GM10248 (cell line): ENCODE measurements at regions not wholly inside any gene's neighbourhood (a gene's known extent, or its start where the extent isn't known, plus 50 kb on each side); places are given as distances from the start of the nearest gene placed in this dataset.

ENCODE experiments used
- CTCF ChIA-PET: fragments of 300-600 bp; sonication (Branson Sonifier 250); formaldehyde crosslinking; extraction: SDS; loops from one replicate; lab custom pipeline; 2021; ENCODE audit warnings: antibody characterized with exemption; lab: Yijun Ruan, JAX
- POLR2A ChIA-PET: fragments of 350-650 bp; sonication (Branson Sonifier 250); formaldehyde crosslinking; extraction: SDS; loops from one replicate; lab custom pipeline; 2020; ENCODE audit warnings: antibody characterized with exemption; lab: Yijun Ruan, JAX
- DNase-seq: peaks from one replicate; pipeline ENCODE4 v3.0.0; 2012; ENCODE audit errors: extremely low spot score
- TF ChIP-seq, protein P1 (sequence below): IDR thresholded peaks from 2 replicates; pipeline ENCODE4 v1.5.1; 2012; ENCODE audit warnings: mild to moderate bottlenecking, low read depth; ENCODE audit errors: extremely low read depth, missing control alignments, control extremely low read depth

- TF ChIP-seq, protein P1, sequence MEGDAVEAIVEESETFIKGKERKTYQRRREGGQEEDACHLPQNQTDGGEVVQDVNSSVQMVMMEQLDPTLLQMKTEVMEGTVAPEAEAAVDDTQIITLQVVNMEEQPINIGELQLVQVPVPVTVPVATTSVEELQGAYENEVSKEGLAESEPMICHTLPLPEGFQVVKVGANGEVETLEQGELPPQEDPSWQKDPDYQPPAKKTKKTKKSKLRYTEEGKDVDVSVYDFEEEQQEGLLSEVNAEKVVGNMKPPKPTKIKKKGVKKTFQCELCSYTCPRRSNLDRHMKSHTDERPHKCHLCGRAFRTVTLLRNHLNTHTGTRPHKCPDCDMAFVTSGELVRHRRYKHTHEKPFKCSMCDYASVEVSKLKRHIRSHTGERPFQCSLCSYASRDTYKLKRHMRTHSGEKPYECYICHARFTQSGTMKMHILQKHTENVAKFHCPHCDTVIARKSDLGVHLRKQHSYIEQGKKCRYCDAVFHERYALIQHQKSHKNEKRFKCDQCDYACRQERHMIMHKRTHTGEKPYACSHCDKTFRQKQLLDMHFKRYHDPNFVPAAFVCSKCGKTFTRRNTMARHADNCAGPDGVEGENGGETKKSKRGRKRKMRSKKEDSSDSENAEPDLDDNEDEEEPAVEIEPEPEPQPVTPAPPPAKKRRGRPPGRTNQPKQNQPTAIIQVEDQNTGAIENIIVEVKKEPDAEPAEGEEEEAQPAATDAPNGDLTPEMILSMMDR = no peak
- POLR2A ChIA-PET = no interaction called here
- CTCF ChIA-PET = no interaction called here
- DNase-seq = no peak
These were observed 315.6 kb upstream of the SPRY2 start for GRCh38 chr13:80656512-80656904.

GRCh38 chr13:80655778-80656511 is 315.0 kb upstream of the SPRY2 start:
- ChIA-PET POLR2A (no interaction called here), CTCF (no interaction called here)
- TF ChIP-seq, protein P1 = no peak
- no peak for DNase-seq

DNA sequence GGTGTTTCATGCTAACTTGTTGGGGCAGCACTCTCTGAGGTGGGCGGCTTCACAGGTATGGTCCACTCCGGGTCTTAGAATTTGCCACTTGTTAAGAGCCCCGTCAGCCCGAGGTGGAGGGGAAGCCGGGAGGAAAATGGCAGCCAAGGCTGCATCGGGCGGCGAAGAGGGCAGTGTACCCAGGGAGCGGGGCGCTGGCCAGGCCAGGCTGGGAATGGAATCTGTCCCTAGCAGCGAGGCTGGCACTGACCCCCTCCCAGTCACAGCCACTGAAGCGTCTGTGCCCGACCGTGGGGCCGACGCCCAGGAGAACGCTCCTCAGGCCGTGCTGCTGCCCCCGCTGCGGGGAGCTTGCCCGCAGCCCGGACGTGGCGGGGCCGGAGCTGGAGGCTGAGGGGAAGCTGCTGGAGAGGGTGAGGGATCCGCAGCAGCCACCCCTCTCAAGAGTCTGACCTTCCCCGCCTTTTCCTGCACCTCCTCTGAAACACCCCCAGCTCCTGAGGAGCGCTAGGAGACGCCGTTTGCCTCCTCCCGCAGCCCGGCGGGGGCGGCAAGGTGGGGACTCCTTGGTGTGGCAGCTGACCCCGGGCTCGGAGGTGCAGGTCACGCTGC is 313.8 kb upstream of the SPRY2 start:
- CTCF ChIA-PET = no interaction called here
- TF ChIP-seq, protein P1 = no peak
- DNase-seq = no peak
- POLR2A ChIA-PET = no interaction called here

DNA sequence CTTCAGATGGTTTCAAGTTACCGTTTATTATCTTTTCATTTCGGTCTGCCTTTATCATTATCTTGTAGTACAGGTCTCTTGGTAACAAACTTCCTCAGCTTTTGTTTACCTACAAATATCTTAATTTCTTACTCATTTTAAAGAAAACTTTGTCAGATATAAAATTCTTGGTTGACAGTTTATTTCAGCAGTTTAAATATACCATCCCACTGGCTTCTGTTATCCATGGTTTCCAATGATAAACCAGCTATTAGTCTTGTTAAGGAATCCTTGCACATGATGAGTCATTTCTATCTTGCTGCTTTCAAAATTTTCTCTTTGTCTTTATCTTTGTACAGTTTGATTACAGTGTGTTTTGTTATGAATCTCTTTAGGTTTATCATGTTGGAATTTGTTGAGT is 308.3 kb upstream of the SPRY2 start:
- CTCF ChIA-PET = no interaction called here
- TF ChIP-seq, protein P1 = no peak
- POLR2A ChIA-PET = no interaction called here
- DNase-seq = no peak

DNA sequence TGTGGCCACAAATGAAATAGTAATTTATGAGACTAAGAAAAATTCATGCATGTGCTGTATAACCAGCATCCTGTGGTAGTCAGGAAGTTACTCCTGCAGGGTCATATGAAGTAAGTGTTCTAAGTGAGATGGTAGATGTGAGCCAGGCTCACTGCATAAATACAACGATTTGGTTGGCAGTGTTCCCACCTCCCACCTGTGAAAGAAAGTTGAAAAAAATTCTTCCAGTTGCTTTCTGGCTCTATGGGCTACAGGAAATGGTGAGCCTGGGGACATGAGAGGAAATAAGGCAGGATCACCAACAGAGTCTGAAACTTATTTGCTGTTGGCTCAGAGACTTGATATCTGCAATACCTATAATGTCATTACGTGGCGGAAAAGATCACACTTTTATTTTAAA is 301.7 kb upstream of the SPRY2 start:
- CTCF ChIA-PET = no interaction called here

DNA sequence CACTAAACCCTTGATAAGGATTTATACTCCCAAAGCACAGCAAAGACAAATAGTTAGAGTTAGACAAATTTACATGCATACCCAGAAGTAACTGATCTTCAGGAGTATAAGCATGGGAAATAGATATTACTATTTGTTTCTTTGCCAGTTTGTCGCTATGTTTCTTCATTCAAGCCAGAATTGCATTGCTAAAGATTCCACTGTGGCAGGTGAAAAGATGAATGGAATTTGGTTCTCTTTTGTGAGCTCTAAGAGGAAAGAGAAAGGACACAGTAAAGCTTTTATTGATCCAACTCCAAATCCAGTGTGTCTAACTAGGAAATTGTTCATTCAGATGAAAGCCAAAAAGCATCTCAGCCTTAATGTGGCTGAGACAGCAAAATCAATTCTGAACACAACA is 292.3 kb upstream of the SPRY2 start:
- ChIA-PET POLR2A (no interaction called here), CTCF (no interaction called here)
- no peak for DNase-seq
- TF ChIP-seq, protein P1 = no peak

More for the DNA sequence above, 301.7 kb upstream of the SPRY2 start:
- no peak for DNase-seq
- POLR2A ChIA-PET = no interaction called here
- TF ChIP-seq, protein P1 = no peak
